Forelimb muscle (tissue), 1 donor: ENCODE measurements at regions not wholly inside any gene's neighbourhood (a gene's known extent, or its start where the extent isn't known, plus 50 kb on each side); places are given as distances from the start of the nearest gene placed in this dataset.

ENCODE experiments used
- DNase-seq: peaks from one replicate; pipeline ENCODE4 v3.0.0-alpha.2; 2013; ENCODE audit warnings: low read depth

- DNase-seq: no peak
Measured at GRCh38 chr3:177300842-177301241, 103.6 kb upstream of the TBL1XR1 start.

- DNase-seq: no peak
Measured at GRCh38 chr3:177306252-177306651, 109.0 kb upstream of the TBL1XR1 start.

DNA sequence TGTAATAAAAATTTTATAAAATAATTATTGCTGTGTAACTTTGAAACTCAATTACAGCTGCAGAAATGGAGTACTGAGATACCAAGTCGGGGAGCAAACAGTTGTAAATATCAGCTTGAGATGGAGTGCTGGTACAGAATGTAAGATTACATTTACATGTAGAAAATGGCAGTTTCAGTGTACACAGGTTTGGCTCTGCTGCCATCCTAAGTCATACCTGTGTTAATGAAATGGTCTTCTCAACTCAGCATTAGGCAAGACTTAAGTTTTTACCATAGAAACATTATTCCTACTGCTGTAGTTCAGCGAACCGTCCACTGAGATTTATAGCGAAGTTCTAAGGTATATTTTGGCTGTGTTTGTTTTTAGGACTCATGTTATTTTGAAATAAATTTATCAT lies 110.1 kb upstream of the TBL1XR1 start:
- DNase-seq: no peak

- no peak for DNase-seq
Measured at GRCh38 chr3:177307826-177308225, 110.5 kb upstream of the TBL1XR1 start.

DNA sequence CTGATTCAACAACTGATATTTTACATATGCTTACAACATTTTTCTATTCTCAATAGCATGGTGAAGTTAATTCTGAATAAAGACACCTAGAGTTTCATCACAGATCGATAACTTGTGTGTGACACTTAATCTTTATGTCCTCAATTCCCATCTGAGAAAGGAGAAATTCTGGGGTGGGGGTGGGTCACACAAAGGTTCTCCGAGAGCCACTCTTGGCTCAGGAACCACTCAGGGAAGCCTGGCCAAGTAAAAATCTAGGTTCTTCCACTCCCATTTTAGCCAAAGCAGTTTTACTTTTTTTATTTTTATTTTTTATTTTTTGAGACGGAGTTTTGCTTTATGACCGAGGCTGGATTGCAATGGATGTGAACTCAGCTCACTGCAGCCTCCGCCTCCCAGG lies 111.0 kb upstream of the TBL1XR1 start:
- no peak for DNase-seq

DNA sequence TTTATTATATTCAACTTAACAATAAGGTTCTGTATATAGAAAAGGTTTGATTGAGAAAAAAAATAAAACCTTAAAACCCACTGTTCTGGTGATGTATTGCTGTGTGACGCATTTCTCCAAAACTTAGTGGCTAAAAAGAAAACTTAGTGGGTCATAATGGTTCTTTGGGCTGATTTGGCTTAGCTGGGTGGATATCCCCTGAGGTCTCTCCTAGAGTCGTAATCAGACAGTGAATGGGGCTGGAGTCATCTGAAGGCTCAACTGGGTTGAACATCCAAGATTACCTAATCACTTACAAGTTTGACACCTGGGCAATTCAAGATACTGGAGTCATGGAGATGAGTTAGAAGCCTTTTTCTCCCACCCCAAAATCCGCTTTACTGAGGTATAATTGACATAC lies 111.6 kb upstream of the TBL1XR1 start:
- DNase-seq: no peak

DNA sequence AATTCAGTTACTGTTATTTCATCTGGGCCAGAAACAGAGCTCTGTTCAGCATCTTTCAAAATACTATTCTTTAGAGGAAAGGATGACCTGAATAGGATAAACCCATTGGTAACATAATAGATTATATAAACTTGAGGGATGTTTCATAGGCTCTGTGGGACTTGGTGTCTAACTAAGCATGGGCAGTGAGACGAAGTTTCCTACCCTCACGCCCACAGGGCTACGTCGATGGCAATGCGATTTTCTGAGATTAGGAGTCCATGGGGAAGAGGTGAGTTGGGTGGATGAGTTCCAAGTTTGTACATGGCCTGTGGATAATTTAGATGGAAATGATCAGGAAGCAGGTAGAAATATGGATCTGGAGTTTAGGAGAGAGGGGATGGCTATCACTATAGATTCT lies 115.2 kb upstream of the TBL1XR1 start:
- no peak for DNase-seq

- no peak for DNase-seq
Measured at GRCh38 chr3:177314897-177315296, 117.6 kb upstream of the TBL1XR1 start.

DNA sequence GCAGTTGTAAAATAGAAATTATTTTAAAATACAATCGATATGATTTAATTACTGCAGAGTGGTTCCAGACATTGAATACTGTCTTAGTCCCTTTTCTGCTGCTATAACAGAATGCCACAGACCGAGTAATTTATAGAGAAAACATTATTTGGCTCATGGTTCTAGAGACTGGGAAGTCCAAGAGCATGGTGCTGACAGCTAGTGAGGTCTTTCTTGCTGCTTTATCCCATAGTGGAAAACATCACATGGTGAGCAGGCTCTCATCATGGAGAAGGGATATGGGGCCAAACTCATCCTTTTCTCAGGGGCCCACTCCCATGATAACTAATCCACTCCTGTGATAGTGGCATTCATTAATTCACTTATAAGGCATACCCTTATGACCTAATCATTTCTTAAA lies 120.0 kb upstream of the TBL1XR1 start:
- DNase-seq: no peak

DNA sequence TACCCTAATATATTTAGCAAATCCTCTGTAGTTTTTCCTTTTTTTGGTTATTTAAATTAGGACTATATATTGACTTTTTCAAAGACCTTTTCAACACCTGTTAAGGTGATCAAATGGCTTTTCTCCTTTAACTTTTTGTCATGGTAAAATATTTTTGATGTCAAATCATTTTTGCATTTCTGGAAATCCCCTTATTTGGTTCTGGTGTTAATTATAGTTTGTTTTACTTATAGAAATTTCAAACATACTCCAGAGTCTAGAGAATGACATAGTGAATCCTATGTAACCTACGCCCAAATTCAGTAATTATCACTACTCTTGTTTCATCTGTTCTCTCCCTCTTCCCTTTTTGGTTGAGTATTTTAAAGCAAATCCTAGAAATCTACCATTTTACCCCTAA lies 121.3 kb upstream of the TBL1XR1 start:
- DNase-seq: no peak

DNA sequence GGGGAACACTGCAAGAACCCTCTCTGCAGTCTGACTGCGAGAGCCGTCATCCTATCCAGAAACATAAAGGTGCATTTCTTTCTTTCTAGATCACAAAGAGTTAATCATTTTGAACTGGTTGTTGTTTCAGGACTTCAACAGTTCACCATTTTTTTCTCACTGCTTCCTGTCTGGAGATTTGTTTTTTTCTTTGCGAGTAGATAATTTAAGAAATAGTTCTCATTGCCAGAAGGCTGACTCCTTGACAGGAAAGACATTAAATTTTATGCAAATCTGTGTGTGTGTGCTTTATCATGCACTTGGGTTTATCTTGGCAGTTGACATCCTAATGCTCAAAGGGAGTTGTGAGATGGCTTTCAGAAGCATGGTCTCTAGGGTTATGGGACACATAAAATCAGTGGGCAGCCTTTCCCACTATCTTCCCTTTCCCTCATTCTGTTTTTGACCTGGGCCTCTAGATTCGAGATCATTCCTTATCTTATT lies 123.5 kb upstream of the TBL1XR1 start:
- no peak for DNase-seq

GRCh38 chr3:177321819-177322218 lies 124.5 kb upstream of the TBL1XR1 start:
- DNase-seq: no peak

DNA sequence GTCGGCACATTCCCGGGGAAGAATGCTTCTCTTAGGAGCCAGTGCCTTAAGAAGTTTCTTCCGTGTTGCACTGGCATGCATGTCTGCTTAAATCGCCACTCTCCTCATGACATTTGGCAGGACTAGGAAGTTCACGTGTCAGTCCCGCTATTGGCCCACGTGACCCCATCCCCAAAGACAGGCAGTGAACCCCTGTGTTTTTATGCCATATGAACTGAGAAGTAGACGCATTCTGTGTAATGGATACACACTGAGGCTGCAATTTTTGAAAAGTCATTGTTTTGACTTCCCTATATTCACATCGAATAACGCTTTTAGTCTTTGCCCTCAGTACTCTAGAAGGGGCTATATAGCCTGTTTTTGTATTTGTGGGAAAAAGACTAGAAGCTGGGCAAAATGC lies 125.6 kb upstream of the TBL1XR1 start:
- no peak for DNase-seq

- no peak for DNase-seq
Measured at GRCh38 chr3:177329854-177330253, 132.6 kb upstream of the TBL1XR1 start.

DNA sequence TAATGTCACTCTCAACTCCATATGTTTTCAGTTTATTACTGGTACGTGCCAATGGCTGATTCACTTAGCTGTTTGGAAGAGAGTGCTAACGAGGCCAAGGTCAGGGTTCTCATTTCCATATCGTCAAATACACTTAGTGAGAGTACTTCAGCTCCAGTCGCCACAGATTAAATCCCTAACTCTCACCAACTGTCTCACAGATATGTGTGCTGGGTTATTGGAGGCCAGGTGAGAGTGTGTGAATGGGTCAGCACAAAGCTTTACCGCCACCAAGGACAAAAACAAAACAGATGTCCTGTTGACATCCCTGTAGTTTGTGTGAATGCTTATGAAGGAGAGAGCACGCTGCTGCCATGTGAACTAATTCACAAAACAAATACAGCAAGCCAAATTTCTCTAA lies 133.5 kb upstream of the TBL1XR1 start:
- no peak for DNase-seq

DNA sequence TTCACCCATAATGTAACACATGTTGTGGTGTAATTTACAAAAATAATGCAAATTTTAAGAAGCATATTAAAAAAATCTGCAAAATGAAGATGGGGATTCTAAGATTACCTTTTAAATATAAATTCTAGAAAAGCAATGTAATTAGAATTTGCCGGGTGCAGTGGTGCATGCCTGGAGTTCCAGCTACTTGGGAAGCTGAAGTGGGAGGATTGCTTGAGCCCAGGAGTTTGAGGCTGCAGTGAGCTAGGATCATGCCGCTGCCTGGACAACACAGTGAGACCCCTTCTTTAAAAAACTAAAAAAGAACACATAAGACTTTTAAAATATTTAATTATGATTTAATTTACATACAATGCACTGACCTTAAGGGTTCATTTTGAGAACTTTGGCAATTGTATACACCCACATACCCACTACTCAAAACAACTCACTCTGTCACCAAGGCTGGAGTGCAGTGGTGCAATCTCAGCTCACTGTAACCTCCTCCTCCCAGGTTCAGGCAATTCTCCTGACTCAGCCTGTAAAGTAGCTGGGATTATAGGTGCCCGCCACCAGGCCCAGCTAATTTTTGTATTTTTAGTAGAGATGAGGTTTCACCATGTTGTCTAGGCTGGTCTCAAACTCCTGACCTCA lies 134.0 kb upstream of the TBL1XR1 start:
- DNase-seq: no peak

DNA sequence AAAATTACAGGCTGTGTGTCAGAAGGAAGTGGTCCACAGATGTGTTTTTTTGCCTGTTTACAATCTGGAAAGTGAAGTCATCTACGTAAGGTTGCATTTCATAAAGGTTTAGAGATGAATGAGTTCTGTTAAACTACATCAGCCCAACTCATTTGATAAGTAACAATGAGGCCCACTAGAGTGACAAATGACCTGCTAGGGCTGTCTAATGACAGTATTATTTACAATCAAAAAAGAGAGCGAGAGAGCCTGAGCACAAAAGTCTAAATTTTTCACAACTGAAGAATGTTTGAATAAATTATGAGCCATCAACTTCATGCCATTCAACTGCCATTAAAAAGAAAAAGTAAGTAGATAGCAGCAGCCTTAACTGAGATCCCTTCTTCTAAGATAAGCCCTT lies 135.7 kb upstream of the TBL1XR1 start:
- no peak for DNase-seq

DNA sequence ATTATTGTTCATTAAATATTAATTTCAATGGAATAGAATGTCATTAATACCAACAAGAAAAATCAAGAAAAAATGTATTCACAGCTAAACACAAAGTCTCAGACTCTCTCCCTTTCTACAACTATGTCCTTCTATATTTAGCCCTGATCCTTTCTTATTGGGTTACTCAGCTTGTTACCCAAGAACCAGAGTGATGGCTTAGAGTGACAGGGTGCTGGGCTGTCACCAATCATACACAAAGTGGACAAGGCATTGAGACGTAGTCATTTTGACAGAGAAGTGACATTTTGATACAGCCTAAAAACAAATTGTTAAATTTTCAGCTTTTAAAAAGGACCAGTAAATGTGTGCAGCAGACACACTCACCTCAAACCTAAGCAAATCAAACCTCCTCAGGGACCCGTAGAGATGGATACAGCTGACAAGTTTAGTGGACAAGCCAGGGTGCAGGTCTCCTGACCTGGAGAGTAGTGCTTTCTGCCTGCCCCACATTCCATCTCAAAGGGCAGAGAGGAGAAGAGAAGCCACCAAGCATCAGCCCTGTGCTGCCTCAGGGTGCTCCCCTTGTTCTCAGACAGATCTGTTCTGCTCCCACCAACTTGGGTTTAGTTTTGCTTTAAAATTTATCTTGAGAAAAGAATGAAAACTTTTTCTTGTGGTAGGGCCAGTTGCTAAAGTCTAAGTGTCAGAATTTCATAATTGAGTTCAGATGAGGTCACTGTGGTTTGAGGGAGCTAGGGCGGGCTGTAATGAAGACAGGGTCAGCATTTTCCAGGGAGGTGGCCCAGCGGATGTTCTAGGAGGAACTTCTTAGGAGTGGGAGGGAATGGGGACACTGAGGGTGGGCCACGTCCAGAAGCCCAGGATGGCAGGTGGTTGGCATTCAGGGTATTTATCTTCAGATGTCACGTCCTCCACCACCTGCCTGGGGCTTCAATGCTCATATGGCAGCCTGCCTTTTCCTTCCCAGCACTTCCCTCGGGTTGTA lies 136.5 kb upstream of the TBL1XR1 start:
- DNase-seq: no peak

DNA sequence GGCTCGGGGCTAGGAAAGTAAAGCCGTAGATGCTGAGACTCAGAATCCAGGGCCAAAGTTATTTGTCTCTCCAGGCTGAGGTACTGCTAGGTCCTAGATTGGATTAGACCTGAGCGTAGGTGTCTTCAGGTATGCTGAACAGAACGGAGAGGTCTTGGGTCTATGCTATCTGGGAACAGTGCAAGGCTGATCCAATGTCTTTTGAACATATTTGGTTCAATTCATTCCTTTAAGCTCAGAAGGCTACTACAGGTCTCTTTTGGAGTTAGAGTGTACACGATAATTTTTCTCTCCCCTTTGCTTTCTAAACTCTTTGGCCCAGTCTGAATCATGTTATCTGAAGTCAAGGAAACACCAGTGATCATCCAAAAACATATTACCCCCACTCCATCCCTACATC lies 137.5 kb upstream of the TBL1XR1 start:
- no peak for DNase-seq

GRCh38 chr3:177335728-177336127 lies 138.4 kb upstream of the TBL1XR1 start:
- DNase-seq: no peak

DNA sequence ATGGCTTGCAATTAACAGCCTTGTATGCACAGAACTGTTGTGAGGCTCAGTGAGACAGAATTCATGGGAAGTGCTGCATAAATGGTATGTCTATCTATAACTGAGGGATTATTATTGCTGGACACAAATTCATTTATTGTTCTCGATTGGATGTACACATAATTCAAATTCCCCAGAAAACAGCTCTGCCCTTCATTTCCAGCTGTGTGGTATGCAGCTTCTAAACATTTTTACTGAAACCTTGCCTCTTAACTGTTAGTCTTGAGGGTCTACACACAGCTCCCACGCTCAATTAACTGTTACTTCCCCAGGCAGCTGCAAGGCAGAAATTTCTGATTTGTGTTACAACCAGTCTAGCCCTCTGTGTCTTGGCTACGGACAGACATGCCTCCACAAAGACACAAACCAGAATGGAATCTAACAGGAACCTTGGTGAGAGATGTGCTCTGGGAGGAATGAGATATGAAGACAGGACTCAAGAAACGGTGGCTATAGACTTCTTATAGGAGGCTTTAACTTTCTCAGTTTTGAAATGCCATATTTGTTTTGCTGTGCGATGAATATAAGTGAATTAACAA lies 139.7 kb upstream of the TBL1XR1 start:
- no peak for DNase-seq

GRCh38 chr3:177337541-177338331 lies 140.5 kb upstream of the TBL1XR1 start:
- no peak for DNase-seq
